GM18505 (cell line): ENCODE measurements at regions not wholly inside any gene's neighbourhood (a gene's known extent, or its start where the extent isn't known, plus 50 kb on each side); places are given as distances from the start of the nearest gene placed in this dataset.

Experiments
- ATAC-seq: cut with Tn5 transposase; IDR thresholded peaks from one replicate; pipeline ENCODE4 v1.9.1; 2021; ENCODE audit not compliant: unreplicated experiment
- POLR2A ChIP-seq: IDR thresholded peaks from 4 replicates; pipeline ENCODE4 v1.6.1; 2011; ENCODE audit warnings: borderline replicate concordance; ENCODE audit not compliant: insufficient read depth, insufficient read length; ENCODE audit errors: extremely low read depth

- ATAC-seq, result no peak
- TF ChIP-seq POLR2A, result no peak
These were observed 58.5 kb downstream of the DLL1 start for GRCh38 chr6:170232186-170233002.

- no peak for TF ChIP-seq POLR2A
- ATAC-seq, result no peak
These were observed 59.3 kb downstream of the DLL1 start for GRCh38 chr6:170231293-170232185.

GRCh38 chr6:170230520-170231292, 60.2 kb downstream of the DLL1 start:
- ATAC-seq, result no peak

GRCh38 chr6:170229851-170230519, 60.9 kb downstream of the DLL1 start:
- no peak for TF ChIP-seq POLR2A
- no peak for ATAC-seq

More at GRCh38 chr6:170230520-170231292, 60.2 kb downstream of the DLL1 start:
- TF ChIP-seq POLR2A, result no peak

- ATAC-seq, result no peak
- TF ChIP-seq POLR2A, result no peak
These were observed 61.5 kb downstream of the DLL1 start for GRCh38 chr6:170229396-170229795.

GRCh38 chr6:170228946-170229310, 62.0 kb downstream of the DLL1 start:
- ATAC-seq, result no peak
- no peak for TF ChIP-seq POLR2A

GRCh38 chr6:170227996-170228945, 62.6 kb downstream of the DLL1 start:
- no peak for ATAC-seq

GRCh38 chr6:170227521-170227983, 63.3 kb downstream of the DLL1 start:
- TF ChIP-seq POLR2A, result no peak
- no peak for ATAC-seq

More at GRCh38 chr6:170227996-170228945, 62.6 kb downstream of the DLL1 start:
- no peak for TF ChIP-seq POLR2A

- ATAC-seq, result no peak
- TF ChIP-seq POLR2A, result no peak
These were observed 64.2 kb downstream of the DLL1 start for GRCh38 chr6:170226647-170227046.

GRCh38 chr6:170225852-170226417, 64.9 kb downstream of the DLL1 start:
- no peak for TF ChIP-seq POLR2A
- ATAC-seq, result no peak
